B cell (primary cell): ENCODE measurements at regions not wholly inside any gene's neighbourhood (a gene's known extent, or its start where the extent isn't known, plus 50 kb on each side); places are given as distances from the start of the nearest gene placed in this dataset.

Experiments
- ATAC-seq: fragments of 200-7000 bp; cut with Tn5 transposase; one replicate; pipeline ENCODE4 v1.10.0; 2021; ENCODE audit warnings: low read depth, mild to moderate bottlenecking, moderate number of reproducible peaks, moderate library complexity
- CTCF ChIA-PET: fragments of 350-600 bp; sonication (Branson Sonifier 250); formaldehyde crosslinking; loops from one replicate; lab custom pipeline; 2021; ENCODE audit warnings: antibody characterized with exemption, inconsistent platforms; lab: Charles Lee
- POLR2A ChIA-PET: fragments of 350-600 bp; sonication (Branson Sonifier 250); formaldehyde crosslinking; loops from one replicate; lab custom pipeline; 2021; ENCODE audit warnings: antibody characterized with exemption; lab: Charles Lee
- DNase-seq: peaks from one replicate; pipeline ENCODE4 v3.0.0; 2013
- H2AFZ ChIP-seq: 2 replicates; pipeline ENCODE4 v1.6.1; 2012; ENCODE audit warnings: mild to moderate bottlenecking, low read depth, low read length; ENCODE audit not compliant: insufficient read depth, poor library complexity, severe bottlenecking
- H3K27ac ChIP-seq, 2 donors: 1 replicate in 1 of 2; 2 replicates in 1 of 2; pipeline ENCODE4 v1.5.1; 2012 to 2013; ENCODE audit warnings: low read length in 2 of 2, mild to moderate bottlenecking in 2 of 2, moderate library complexity in 1 of 2
- H3K27me3 ChIP-seq, 4 experiments: fragments of 200-600 bp in 1 of 4; sonication (generic) in 1 of 4; replicated peaks in 1 of 4; 1 replicate in 2 of 4; 2 replicates in 2 of 4; pipeline versions ENCODE4 v1.6.1 to v1.7.0; 2013 to 2016; ENCODE audit warnings: low read length in 3 of 4, mild to moderate bottlenecking in 2 of 4, mixed read lengths in 1 of 4, moderate library complexity in 1 of 4; ENCODE audit not compliant: insufficient read depth in 4 of 4, control insufficient read depth in 3 of 4; ENCODE audit errors: control extremely low read depth in 1 of 4
- H3K36me3 ChIP-seq, 2 experiments: replicated peaks in 1 of 2; 1 replicate in 1 of 2; 2 replicates in 1 of 2; pipeline versions ENCODE4 v1.6.1 to v1.7.1; 2013; ENCODE audit warnings: low read length in 1 of 2; ENCODE audit not compliant: insufficient read depth in 2 of 2, control insufficient read depth in 1 of 2; ENCODE audit errors: control extremely low read depth in 1 of 2, extremely low read depth in 1 of 2
- H3K4me1 ChIP-seq, 2 donors: fragments of 200-600 bp in 1 of 2; sonication (generic) in 1 of 2; 1 replicate in 1 of 2; 2 replicates in 1 of 2; pipeline versions ENCODE4 v1.5.1 to v1.6.1; 2013 to 2017; ENCODE audit warnings: low read length in 2 of 2; ENCODE audit not compliant: control insufficient read depth in 2 of 2, insufficient read depth in 2 of 2
- H3K4me2 ChIP-seq: replicated peaks from 2 replicates; pipeline ENCODE3; 2012; ENCODE audit warnings: mild to moderate bottlenecking, low read depth, low read length; ENCODE audit not compliant: poor library complexity, severe bottlenecking
- H3K4me3 ChIP-seq, 5 experiments: fragments of 200-600 bp in 1 of 5; sonication (generic) in 1 of 5; 1 replicate in 3 of 5; 2 replicates in 2 of 5; pipeline versions ENCODE4 v1.5.1 to v1.7.0; 2011 to 2016; ENCODE audit warnings: low read length in 4 of 5, mild to moderate bottlenecking in 4 of 5, low read depth in 2 of 5, control low read depth in 1 of 5, moderate library complexity in 1 of 5; ENCODE audit not compliant: insufficient read depth in 1 of 5; ENCODE audit errors: control extremely low read depth in 1 of 5, extremely low read depth in 1 of 5
- H3K79me2 ChIP-seq: fragments of 200-600 bp; sonication (generic); one replicate; pipeline ENCODE4 v1.6.0; 2016; ENCODE audit warnings: low read length; ENCODE audit not compliant: control insufficient read depth, insufficient read depth
- H3K9ac ChIP-seq: fragments of 200-600 bp; sonication (generic); 2 replicates; pipeline ENCODE4 v1.6.1; 2017; ENCODE audit warnings: mild to moderate bottlenecking, low read length, moderate library complexity
- H3K9me3 ChIP-seq, 3 donors: one replicate each; pipeline versions ENCODE4 v1.6.1 to v1.7.1; 2013; ENCODE audit warnings: low read length in 2 of 3; ENCODE audit not compliant: control insufficient read depth in 2 of 3, insufficient read depth in 1 of 3; ENCODE audit errors: control extremely low read depth in 1 of 3
- H4K20me1 ChIP-seq: 2 replicates; pipeline ENCODE4 v1.6.0; 2012; ENCODE audit warnings: mild to moderate bottlenecking, low read length; ENCODE audit not compliant: insufficient read depth, control insufficient read depth, poor library complexity, severe bottlenecking
- H3K27ac Mint-ChIP-seq: one replicate; pipeline ENCODE4 v1.8.0; 2021; ENCODE audit warnings: mixed read lengths
- H3K27me3 Mint-ChIP-seq: one replicate; pipeline ENCODE4 v1.8.0; 2021; ENCODE audit warnings: mixed read lengths
- H3K4me1 Mint-ChIP-seq: one replicate; pipeline ENCODE4 v1.8.0; 2021; ENCODE audit warnings: mixed read lengths
- H3K4me3 Mint-ChIP-seq: one replicate; pipeline ENCODE4 v1.8.0; 2021; ENCODE audit warnings: mixed read lengths
- H3K9me3 Mint-ChIP-seq: one replicate; pipeline ENCODE4 v1.8.0; 2022; ENCODE audit warnings: mixed read lengths; ENCODE audit not compliant: insufficient read depth
- CTCF ChIP-seq: fragments of 200-600 bp; IDR thresholded peaks from one replicate; pipeline ENCODE4 v1.8.0; 2022; ENCODE audit warnings: antibody characterized with exemption, mild to moderate bottlenecking
- EZH2 ChIP-seq: IDR thresholded peaks from 2 replicates; pipeline ENCODE4 v1.6.1; 2012; ENCODE audit warnings: borderline replicate concordance, low read depth, mild to moderate bottlenecking, moderate library complexity, low read length; ENCODE audit not compliant: insufficient read depth, poor library complexity, severe bottlenecking
- WGBS: methylation state at CpG from one replicate; pipeline ENCODE4 v1.1.5; 2013; ENCODE audit warnings: missing lambda C conversion rate; ENCODE audit not compliant: insufficient coverage; 5-methylcytosine and 5-hydroxymethylcytosine counted together
- intact Hi-C: fragments of 100-400 bp; cut with micrococcal nuclease; formaldehyde crosslinking; loops from one replicate; pipeline ENCODE4 v1.10.0; 2022

- ChIA-PET POLR2A (no interaction called here), CTCF (no interaction called here)
- no peak for ATAC-seq
- intact Hi-C loops = loop anchor here (10.0 kb wide), 2 partner anchors 46 to 314 kb away; partner anchors contain the start of gene COL1A2
- Histone ChIP-seq H3K27ac (no peak overlapping the region), H4K20me1 (no peaks in the 10 kb centered on the region), H3K9me3 (no peaks in the 10 kb centered on the region), H3K4me3 (no peak overlapping the region), H3K79me2 (no peaks in the 10 kb centered on the region), H3K9ac (no peak overlapping the region), H3K4me2 (no peak overlapping the region), H3K27me3 (no peaks in the 10 kb centered on the region), H2AFZ (no peak overlapping the region), H3K36me3 (no peaks in the 10 kb centered on the region), H3K4me1 (no peaks in the 10 kb centered on the region)
- Mint-ChIP-seq H3K9me3 (no peaks in the 10 kb centered on the region), H3K4me3 (no peak overlapping the region), H3K27me3 (no peaks in the 10 kb centered on the region), H3K4me1 (no peaks in the 10 kb centered on the region), H3K27ac (no peak overlapping the region)
- 94% methylated on average over 5 of the region's 5 CpGs for WGBS
- DNase-seq = no peak
- TF ChIP-seq CTCF (no peak), EZH2 (no peak)
These were observed 76.4 kb upstream of the BET1 start for GRCh38 chr7:94080551-94080950.

GRCh38 chr7:94082126-94082525, 78.0 kb upstream of the BET1 start:
- no peaks in the 10 kb centered on the region for H3K27me3 ChIP-seq
- H3K4me3 Mint-ChIP-seq = no peak overlapping the region
- no peak overlapping the region for H3K9ac ChIP-seq
- no peaks in the 10 kb centered on the region for H4K20me1 ChIP-seq
- ChIA-PET POLR2A (no interaction called here), CTCF (interaction anchor here (1.4 to 11.5 kb wide), 3 partner anchors 9 to 181 kb away, joined by 3 to 190 read pairs (median 5); no protein-coding TSS in a partner anchor)
- DNase-seq (no peak), ATAC-seq (no peak)
- no peak overlapping the region for H3K27ac ChIP-seq
- H3K4me1 Mint-ChIP-seq = peaks cover 2% of the 10 kb centered on the region
- no peaks in the 10 kb centered on the region for H3K79me2 ChIP-seq
- H3K9me3 Mint-ChIP-seq = no peaks in the 10 kb centered on the region
- no peaks in the 10 kb centered on the region for H3K36me3 ChIP-seq
- no peak overlapping the region for H3K27ac Mint-ChIP-seq
- H3K4me3 ChIP-seq = no peak overlapping the region
- no peaks in the 10 kb centered on the region for H3K27me3 Mint-ChIP-seq
- TF ChIP-seq EZH2 = no peak
- no peak for TF ChIP-seq CTCF
- H3K4me1 ChIP-seq = peaks cover 0 to 4% of the 10 kb centered on the region in 2 donors
- H2AFZ ChIP-seq = no peak overlapping the region
- intact Hi-C loops = loop anchor here (10.0 kb wide), 2 partner anchors 47 to 313 kb away; partner anchors contain the start of gene COL1A2
- H3K4me2 ChIP-seq = no peak overlapping the region
- H3K9me3 ChIP-seq = no peaks in the 10 kb centered on the region
